ENCODE measurements at regions not wholly inside any gene's neighbourhood (a gene's known extent, or its start where the extent isn't known, plus 50 kb on each side); places are given as distances from the start of the nearest gene placed in this dataset.

DNA sequence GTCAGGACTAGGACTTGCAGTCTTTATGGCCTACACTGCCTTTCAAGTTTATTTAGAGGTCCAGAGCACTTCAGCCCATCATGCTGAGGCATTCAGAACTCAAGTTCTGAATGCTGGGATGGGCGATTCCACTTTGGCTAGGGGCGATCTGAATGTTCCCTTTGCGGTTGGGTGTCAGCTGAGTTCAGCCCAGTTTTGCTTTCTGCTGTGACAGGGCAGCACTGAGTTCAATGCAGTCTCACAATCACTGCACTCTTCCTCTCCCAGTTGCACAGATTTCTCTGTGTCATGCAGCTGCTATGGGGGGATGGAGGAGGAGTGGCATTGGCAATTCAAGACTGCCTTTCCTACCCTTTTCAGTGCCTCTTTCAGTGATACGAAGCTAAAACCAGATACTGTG, 1232.0 kb upstream of the FAM98A start:
- 25 to 42% methylated on average over 4 of the region's 4 CpGs for WGBS, 2 donors
- Histone ChIP-seq H3K27ac (no peak overlapping the region), H3K9me3 (peaks cover 0 to 12% (median 0%) of the 10 kb centered on the region in 4 donors), H3K27me3 (no peaks in the 10 kb centered on the region), H3K4me1 (no peaks in the 10 kb centered on the region), H3K36me3 (no peaks in the 10 kb centered on the region), H3K4me3 (no peak overlapping the region)
- DNase-seq (ENCODE audit: low spot score in 2 of 2) = no peak
- TF ChIP-seq EP300 (IDR thresholded peaks at IDR 0.05) = no peak
- no peak for TF ChIP-seq CTCF (IDR thresholded peaks at IDR 0.05)
- TF ChIP-seq POLR2A (IDR thresholded peaks at IDR 0.05) = no peak

GRCh38 chr2:34828481-34828880, 1229.4 kb upstream of the FAM98A start:
- no peaks in the 10 kb centered on the region for H3K27me3 ChIP-seq
- H3K36me3 ChIP-seq = no peaks in the 10 kb centered on the region
- no peak overlapping the region for H3K4me3 ChIP-seq
- no peak overlapping the region for H3K27ac ChIP-seq
- no peak for TF ChIP-seq CTCF (IDR thresholded peaks at IDR 0.05)
- TF ChIP-seq EP300 (IDR thresholded peaks at IDR 0.05) = no peak
- no peak for TF ChIP-seq POLR2A (IDR thresholded peaks at IDR 0.05)
- H3K9me3 ChIP-seq = peaks cover 0 to 12% (median 0%) of the 10 kb centered on the region in 4 donors
- DNase-seq (ENCODE audit: low spot score in 2 of 2) = no peak
- H3K4me1 ChIP-seq = no peaks in the 10 kb centered on the region

GRCh38 chr2:34827398-34827797, 1228.3 kb upstream of the FAM98A start:
- no peak overlapping the region for H3K4me3 ChIP-seq
- no peaks in the 10 kb centered on the region for H3K27me3 ChIP-seq
- H3K4me1 ChIP-seq = no peaks in the 10 kb centered on the region
- DNase-seq (ENCODE audit: low spot score in 2 of 2) = no peak
- H3K9me3 ChIP-seq = peaks cover 0 to 12% (median 0%) of the 10 kb centered on the region in 4 donors
- no peaks in the 10 kb centered on the region for H3K36me3 ChIP-seq
- TF ChIP-seq POLR2A (IDR thresholded peaks at IDR 0.05) = no peak
- TF ChIP-seq CTCF (IDR thresholded peaks at IDR 0.05) = no peak
- no peak for TF ChIP-seq EP300 (IDR thresholded peaks at IDR 0.05)
- no peak overlapping the region for H3K27ac ChIP-seq
- 91 to 93% methylated on average over 1 of the region's 1 CpG for WGBS, 2 donors

DNA sequence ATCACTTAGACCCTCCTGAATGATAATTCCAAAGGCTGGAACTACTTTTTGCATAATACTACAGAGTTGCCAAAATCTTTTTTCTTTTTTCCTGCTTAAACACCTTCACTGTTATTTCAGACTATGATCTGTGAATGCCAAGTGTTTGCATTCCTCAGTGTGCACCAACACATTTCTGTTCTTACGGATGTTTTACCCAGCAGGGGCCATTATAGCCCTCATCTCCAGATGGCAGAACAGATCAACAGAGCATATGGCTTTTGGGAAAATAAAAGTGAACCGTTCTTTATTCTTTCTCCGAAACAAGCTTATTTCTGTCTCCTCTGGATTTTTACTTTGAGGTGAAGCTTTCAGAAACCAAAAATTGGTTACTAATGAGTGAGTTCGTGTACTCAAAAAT, 1226.6 kb upstream of the FAM98A start:
- peaks cover 0 to 12% (median 0%) of the 10 kb centered on the region in 4 donors for H3K9me3 ChIP-seq
- TF ChIP-seq EP300 (IDR thresholded peaks at IDR 0.05) (no peak), CTCF (IDR thresholded peaks at IDR 0.05) (no peak), POLR2A (IDR thresholded peaks at IDR 0.05) (no peak)
- H3K36me3 ChIP-seq = no peaks in the 10 kb centered on the region
- H3K4me1 ChIP-seq = no peaks in the 10 kb centered on the region
- H3K27me3 ChIP-seq = no peaks in the 10 kb centered on the region
- DNase-seq (ENCODE audit: low spot score in 2 of 2) = no peak
- WGBS, 2 donors = 67 to 78% methylated on average over 4 of the region's 4 CpGs
- H3K4me3 ChIP-seq = no peak overlapping the region
- H3K27ac ChIP-seq = no peak overlapping the region

DNA sequence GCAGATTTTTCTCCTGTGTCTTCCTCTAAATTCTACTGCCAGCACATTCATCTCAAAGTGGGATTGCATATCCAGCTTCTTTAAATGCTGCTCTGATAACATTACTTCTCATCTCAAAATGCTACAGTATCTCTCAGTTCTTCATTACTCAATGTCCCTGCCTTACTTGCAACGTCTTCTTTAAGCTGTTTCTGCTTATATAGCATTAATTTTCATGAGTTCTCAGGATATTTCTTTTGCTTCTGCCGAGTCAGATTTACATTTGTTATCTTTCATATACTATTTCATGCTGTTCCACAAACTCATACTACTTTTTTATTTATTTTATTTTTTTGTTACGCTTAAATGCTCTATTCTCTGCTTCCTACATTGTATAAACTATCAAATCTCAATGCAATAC, 1223.5 kb upstream of the FAM98A start:
- no peak overlapping the region for H3K4me3 ChIP-seq
- TF ChIP-seq CTCF (IDR thresholded peaks at IDR 0.05) = no peak
- no peak for TF ChIP-seq POLR2A (IDR thresholded peaks at IDR 0.05)
- no peak for TF ChIP-seq EP300 (IDR thresholded peaks at IDR 0.05)
- WGBS, 2 donors = 83 to 84% methylated on average over 3 of the region's 3 CpGs
- H3K4me1 ChIP-seq = no peaks in the 10 kb centered on the region
- H3K27ac ChIP-seq = no peak overlapping the region
- H3K9me3 ChIP-seq = no peaks in the 10 kb centered on the region
- no peaks in the 10 kb centered on the region for H3K27me3 ChIP-seq
- DNase-seq (ENCODE audit: low spot score in 2 of 2) = no peak
- H3K36me3 ChIP-seq = no peaks in the 10 kb centered on the region

Data from tibial nerve (tissue), 4 donors.